Epithelial cell of esophagus (primary cell): ENCODE measurements at regions not wholly inside any gene's neighbourhood (a gene's known extent, or its start where the extent isn't known, plus 50 kb on each side); places are given as distances from the start of the nearest gene placed in this dataset.

Experiments
- DNase-seq: peaks from one replicate; pipeline ENCODE4 v3.0.0; 2010; ENCODE audit warnings: low read depth
- H3K4me3 ChIP-seq: 2 replicates; pipeline ENCODE4 v1.5.1; 2011; ENCODE audit warnings: mild to moderate bottlenecking, low read length, control low read depth
- CTCF ChIP-seq: IDR thresholded peaks from 2 replicates; pipeline ENCODE4 v1.5.1; 2011; ENCODE audit warnings: low read depth, mild to moderate bottlenecking, low read length, control low read depth, inconsistent platforms; ENCODE audit not compliant: insufficient read depth; ENCODE audit errors: missing control alignments

- no peak for TF ChIP-seq CTCF
- H3K4me3 ChIP-seq: no peak overlapping the region
- no peak for DNase-seq
These were observed 108.5 kb upstream of the KCTD3 start for GRCh38 chr1:215458562-215458961.

GRCh38 chr1:215459136-215459535 is 108.0 kb upstream of the KCTD3 start:
- no peak for TF ChIP-seq CTCF
- DNase-seq: no peak
- no peak overlapping the region for H3K4me3 ChIP-seq

GRCh38 chr1:215466361-215466760 is 100.7 kb upstream of the KCTD3 start:
- H3K4me3 ChIP-seq: no peak overlapping the region
- no peak for TF ChIP-seq CTCF
- no peak for DNase-seq

GRCh38 chr1:215471463-215471862 is 95.6 kb upstream of the KCTD3 start:
- DNase-seq: no peak
- TF ChIP-seq CTCF: no peak

GRCh38 chr1:215472723-215473122 is 94.4 kb upstream of the KCTD3 start:
- DNase-seq: no peak
- no peak overlapping the region for H3K4me3 ChIP-seq
- no peak for TF ChIP-seq CTCF

More at GRCh38 chr1:215471463-215471862, 95.6 kb upstream of the KCTD3 start:
- H3K4me3 ChIP-seq: no peak overlapping the region

GRCh38 chr1:215473943-215474342 is 93.2 kb upstream of the KCTD3 start:
- no peak for DNase-seq
- TF ChIP-seq CTCF: no peak
- no peak overlapping the region for H3K4me3 ChIP-seq

- TF ChIP-seq CTCF: no peak
- no peak overlapping the region for H3K4me3 ChIP-seq
- no peak for DNase-seq
These were observed 92.2 kb upstream of the KCTD3 start for GRCh38 chr1:215474940-215475339.
